GM12878 (cell line): ENCODE measurements at regions not wholly inside any gene's neighbourhood (a gene's known extent, or its start where the extent isn't known, plus 50 kb on each side); places are given as distances from the start of the nearest gene placed in this dataset.

ENCODE experiments used
- E4F1 ChIP-seq: fragments of 450-650 bp; IDR thresholded peaks from 2 replicates; pipeline ENCODE4 v1.6.1; 2018; ENCODE audit warnings: borderline replicate concordance, mild to moderate bottlenecking; ENCODE audit not compliant: partially characterized antibody
- GATAD2B ChIP-seq: fragments of 450-650 bp; conservative IDR thresholded peaks from 2 replicates; pipeline ENCODE4 v1.6.1; 2017; ENCODE audit warnings: low read depth, mild to moderate bottlenecking, moderate library complexity
- PML ChIP-seq: IDR thresholded peaks from 2 replicates; pipeline ENCODE4 v1.6.1; 2012; ENCODE audit warnings: low read length, inconsistent platforms
- RCOR1 ChIP-seq: conservative IDR thresholded peaks from 2 replicates; pipeline ENCODE4 v1.6.1; 2012; ENCODE audit warnings: low read depth, low read length, improper control_type of control experiment
- RUNX3 ChIP-seq: IDR thresholded peaks from 2 replicates; pipeline ENCODE4 v1.6.1; 2012; ENCODE audit warnings: low read length, inconsistent platforms
- SMARCA5 ChIP-seq: fragments of 450-650 bp; IDR thresholded peaks from 2 replicates; pipeline ENCODE4 v1.6.1; 2017; ENCODE audit warnings: mild to moderate bottlenecking
- SUPT20H ChIP-seq: IDR thresholded peaks from 2 replicates; pipeline ENCODE4 v1.6.1; 2011; ENCODE audit warnings: low read depth, mild to moderate bottlenecking, low read length, moderate library complexity, borderline replicate concordance; ENCODE audit not compliant: control insufficient read depth
- TF ChIP-seq, protein P1 (sequence below): IDR thresholded peaks from 2 replicates; pipeline ENCODE4 v1.6.1; 2012; ENCODE audit warnings: mild to moderate bottlenecking, low read depth, low read length

GRCh38 chr9:25602400-25603044 lies 75.7 kb downstream of the TUSC1 start (continued):
- TF ChIP-seq E4F1 (no peak), SMARCA5 (no peak), PML (no peak), RUNX3 (no peak), SUPT20H (no peak), RCOR1 (no peak), GATAD2B (no peak)
- TF ChIP-seq, protein P1, sequence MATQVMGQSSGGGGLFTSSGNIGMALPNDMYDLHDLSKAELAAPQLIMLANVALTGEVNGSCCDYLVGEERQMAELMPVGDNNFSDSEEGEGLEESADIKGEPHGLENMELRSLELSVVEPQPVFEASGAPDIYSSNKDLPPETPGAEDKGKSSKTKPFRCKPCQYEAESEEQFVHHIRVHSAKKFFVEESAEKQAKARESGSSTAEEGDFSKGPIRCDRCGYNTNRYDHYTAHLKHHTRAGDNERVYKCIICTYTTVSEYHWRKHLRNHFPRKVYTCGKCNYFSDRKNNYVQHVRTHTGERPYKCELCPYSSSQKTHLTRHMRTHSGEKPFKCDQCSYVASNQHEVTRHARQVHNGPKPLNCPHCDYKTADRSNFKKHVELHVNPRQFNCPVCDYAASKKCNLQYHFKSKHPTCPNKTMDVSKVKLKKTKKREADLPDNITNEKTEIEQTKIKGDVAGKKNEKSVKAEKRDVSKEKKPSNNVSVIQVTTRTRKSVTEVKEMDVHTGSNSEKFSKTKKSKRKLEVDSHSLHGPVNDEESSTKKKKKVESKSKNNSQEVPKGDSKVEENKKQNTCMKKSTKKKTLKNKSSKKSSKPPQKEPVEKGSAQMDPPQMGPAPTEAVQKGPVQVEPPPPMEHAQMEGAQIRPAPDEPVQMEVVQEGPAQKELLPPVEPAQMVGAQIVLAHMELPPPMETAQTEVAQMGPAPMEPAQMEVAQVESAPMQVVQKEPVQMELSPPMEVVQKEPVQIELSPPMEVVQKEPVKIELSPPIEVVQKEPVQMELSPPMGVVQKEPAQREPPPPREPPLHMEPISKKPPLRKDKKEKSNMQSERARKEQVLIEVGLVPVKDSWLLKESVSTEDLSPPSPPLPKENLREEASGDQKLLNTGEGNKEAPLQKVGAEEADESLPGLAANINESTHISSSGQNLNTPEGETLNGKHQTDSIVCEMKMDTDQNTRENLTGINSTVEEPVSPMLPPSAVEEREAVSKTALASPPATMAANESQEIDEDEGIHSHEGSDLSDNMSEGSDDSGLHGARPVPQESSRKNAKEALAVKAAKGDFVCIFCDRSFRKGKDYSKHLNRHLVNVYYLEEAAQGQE, result no peak
